ENCODE measurements at regions not wholly inside any gene's neighbourhood (a gene's known extent, or its start where the extent isn't known, plus 50 kb on each side); places are given as distances from the start of the nearest gene placed in this dataset.

DNA sequence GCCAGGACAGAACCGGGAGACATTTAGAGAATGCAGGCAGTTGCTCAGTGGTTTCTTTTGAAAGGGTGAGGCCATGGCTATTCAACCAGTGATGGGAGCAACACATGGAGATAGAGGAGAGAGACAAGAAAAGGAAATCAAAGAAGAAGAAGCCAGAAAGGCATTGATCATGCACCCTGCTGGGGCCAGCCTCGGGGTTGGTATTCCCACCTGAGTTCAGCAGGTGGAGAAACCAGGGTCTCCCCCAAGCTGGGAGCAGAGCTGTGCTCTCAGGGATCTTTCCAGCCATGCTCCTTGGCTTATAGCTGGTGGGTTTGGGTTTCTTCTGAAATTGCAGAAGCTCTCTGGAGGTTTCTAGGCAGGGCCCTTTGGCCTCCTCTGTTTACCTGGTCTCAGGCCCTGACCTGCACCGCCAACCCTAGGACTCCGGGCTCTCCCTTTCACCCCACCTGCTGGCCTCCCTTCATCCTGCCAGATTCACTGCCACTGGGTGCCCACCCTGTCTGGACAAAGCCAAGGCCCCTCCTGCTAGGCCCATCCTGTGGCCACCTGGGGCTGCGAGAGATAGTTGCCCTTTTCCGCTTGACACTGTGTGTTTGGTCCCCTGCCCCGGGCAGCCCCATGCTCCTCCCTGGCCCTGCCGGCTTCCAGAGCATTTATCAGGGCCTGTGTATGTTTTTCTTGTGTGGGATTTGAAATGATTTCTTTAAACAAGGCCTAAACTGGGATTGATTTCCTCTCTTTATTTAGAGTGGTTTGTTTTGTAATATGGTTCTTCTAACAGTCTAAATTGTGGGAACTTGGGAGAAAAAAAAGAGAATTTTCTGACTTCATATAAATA, 126.7 kb downstream of the DDX1 start:
- TF ChIP-seq, protein P1, sequence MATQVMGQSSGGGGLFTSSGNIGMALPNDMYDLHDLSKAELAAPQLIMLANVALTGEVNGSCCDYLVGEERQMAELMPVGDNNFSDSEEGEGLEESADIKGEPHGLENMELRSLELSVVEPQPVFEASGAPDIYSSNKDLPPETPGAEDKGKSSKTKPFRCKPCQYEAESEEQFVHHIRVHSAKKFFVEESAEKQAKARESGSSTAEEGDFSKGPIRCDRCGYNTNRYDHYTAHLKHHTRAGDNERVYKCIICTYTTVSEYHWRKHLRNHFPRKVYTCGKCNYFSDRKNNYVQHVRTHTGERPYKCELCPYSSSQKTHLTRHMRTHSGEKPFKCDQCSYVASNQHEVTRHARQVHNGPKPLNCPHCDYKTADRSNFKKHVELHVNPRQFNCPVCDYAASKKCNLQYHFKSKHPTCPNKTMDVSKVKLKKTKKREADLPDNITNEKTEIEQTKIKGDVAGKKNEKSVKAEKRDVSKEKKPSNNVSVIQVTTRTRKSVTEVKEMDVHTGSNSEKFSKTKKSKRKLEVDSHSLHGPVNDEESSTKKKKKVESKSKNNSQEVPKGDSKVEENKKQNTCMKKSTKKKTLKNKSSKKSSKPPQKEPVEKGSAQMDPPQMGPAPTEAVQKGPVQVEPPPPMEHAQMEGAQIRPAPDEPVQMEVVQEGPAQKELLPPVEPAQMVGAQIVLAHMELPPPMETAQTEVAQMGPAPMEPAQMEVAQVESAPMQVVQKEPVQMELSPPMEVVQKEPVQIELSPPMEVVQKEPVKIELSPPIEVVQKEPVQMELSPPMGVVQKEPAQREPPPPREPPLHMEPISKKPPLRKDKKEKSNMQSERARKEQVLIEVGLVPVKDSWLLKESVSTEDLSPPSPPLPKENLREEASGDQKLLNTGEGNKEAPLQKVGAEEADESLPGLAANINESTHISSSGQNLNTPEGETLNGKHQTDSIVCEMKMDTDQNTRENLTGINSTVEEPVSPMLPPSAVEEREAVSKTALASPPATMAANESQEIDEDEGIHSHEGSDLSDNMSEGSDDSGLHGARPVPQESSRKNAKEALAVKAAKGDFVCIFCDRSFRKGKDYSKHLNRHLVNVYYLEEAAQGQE (IDR thresholded peaks at IDR 0.05; ENCODE audit: insufficient read depth in 1 of 2, low read depth in 2 of 2, low read length in 2 of 2), result no peak

DNA sequence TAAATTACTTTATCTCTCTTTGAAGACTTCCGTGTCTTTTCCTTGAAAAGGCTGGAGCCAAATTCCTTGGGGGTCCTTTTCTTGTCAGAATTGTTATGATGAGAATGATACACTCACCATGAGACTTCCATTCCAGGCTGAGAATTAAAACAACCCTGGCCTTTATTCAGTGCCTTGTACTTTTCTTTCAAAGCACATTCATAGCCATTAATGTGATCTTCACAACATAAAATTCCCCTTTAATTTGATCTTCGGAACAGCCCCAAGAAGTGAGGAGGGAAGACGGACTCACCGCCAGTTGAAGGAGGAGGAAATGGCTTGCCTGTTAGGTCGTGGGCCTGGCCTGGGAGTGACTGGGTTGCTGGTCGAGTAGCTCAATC, 127.3 kb downstream of the DDX1 start:
- TF ChIP-seq SIN3A (IDR thresholded peaks at IDR 0.05; ENCODE audit: borderline replicate concordance, insufficient read depth, low read length), result no peak
- TF ChIP-seq FOXP2 (optimal IDR thresholded peaks at IDR 0.05; ENCODE audit: borderline replicate concordance, extremely low read depth, extremely low read length, insufficient read depth), result no peak
- TF ChIP-seq, protein P1 (IDR thresholded peaks at IDR 0.05; ENCODE audit: insufficient read depth in 1 of 2, low read depth in 2 of 2, low read length in 2 of 2), result no peak
- TF ChIP-seq POLR2AphosphoS5 (IDR thresholded peaks at IDR 0.05; ENCODE audit: low read depth, low read length), result no peak
- no peak for TF ChIP-seq TAF1 (IDR thresholded peaks at IDR 0.05; ENCODE audit: borderline replicate concordance, insufficient read depth, low read length)

DNA sequence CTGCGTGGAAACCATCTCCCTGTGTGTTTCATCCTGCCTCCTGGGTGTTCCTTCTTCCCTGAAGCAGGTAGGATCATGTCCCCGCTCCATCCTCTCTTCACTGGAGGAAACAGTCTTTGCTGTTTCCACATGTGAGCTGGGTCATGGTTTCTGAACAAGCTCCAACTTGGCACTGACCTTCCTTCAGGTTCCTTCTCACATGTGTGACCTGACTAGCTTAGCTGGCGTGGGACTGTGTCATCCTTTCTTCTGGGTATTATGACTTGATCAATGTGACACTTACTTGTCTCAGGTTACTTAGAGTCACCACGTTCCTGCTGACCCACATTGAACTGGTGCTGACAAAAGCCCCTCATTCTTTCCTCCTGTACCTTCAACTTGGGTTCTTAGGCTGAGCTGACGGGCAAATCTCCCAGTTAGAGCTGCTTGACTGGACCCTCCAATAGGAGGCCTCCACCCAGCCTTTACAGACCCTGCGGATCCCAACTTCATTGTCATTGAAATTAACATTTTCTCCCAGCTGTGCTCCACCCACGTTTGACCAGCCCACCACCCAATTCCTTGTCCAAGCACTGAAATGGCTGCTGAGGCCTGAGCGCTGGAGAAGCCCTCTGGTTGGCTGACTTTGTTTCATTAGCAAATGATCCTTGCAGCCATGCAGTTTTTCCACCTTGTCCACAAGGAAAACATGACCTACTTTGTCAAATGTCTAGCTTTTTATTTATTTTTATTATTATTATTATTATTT, 128.1 kb downstream of the DDX1 start:
- TF ChIP-seq POLR2AphosphoS5 (IDR thresholded peaks at IDR 0.05; ENCODE audit: low read depth, low read length) (no peak), FOXP2 (optimal IDR thresholded peaks at IDR 0.05; ENCODE audit: borderline replicate concordance, extremely low read depth, extremely low read length, insufficient read depth) (no peak), SIN3A (IDR thresholded peaks at IDR 0.05; ENCODE audit: borderline replicate concordance, insufficient read depth, low read length) (no peak), TAF1 (IDR thresholded peaks at IDR 0.05; ENCODE audit: borderline replicate concordance, insufficient read depth, low read length) (no peak)
- TF ChIP-seq, protein P1 (IDR thresholded peaks at IDR 0.05; ENCODE audit: insufficient read depth in 1 of 2, low read depth in 2 of 2, low read length in 2 of 2), result no peak

DNA sequence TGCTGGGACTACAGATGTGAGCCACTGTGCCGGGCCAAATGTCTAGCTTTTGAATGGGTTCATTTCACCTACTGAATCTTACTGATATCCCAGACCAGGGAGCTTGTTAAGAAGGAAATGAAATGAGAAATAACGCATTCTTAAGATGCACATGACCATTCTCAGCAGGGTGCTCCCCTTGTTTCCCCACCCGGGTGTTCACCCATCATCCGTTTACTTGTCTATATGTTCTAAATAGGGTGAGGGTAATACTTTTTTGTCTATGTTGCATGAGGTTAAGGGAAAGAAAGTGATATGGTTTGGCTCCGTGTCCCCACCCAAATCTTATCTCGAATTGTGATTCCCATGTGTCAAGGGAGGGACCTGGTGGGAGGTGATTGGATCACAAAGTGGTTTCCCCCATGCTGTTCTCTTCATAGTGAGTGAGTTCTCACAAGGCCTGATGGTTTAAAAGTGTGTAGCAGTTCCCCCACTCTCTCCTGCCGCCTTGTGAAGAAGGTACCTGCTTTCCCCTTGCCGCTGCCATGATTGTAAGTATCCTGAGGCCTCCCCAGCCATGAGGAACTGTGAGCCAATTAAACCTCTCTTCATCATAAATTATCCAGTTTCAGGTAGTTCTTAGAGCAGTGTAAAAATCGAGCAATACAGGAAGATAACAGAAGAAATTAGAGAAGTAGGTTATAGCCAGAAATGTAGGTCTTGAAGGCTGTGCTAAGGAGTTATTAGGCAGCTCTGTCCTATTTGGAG, 129.1 kb downstream of the DDX1 start:
- TF ChIP-seq SIN3A (IDR thresholded peaks at IDR 0.05; ENCODE audit: borderline replicate concordance, insufficient read depth, low read length), result no peak
- no peak for TF ChIP-seq POLR2AphosphoS5 (IDR thresholded peaks at IDR 0.05; ENCODE audit: low read depth, low read length)
- no peak for TF ChIP-seq FOXP2 (optimal IDR thresholded peaks at IDR 0.05; ENCODE audit: borderline replicate concordance, extremely low read depth, extremely low read length, insufficient read depth)
- TF ChIP-seq, protein P1 (IDR thresholded peaks at IDR 0.05; ENCODE audit: insufficient read depth in 1 of 2, low read depth in 2 of 2, low read length in 2 of 2), result no peak
- TF ChIP-seq TAF1 (IDR thresholded peaks at IDR 0.05; ENCODE audit: borderline replicate concordance, insufficient read depth, low read length), result no peak
